Activated CD4-positive, alpha-beta T cell treated with anti-CD3 and anti-CD28 coated beads for 36 hours (primary cell): ENCODE measurements at regions not wholly inside any gene's neighbourhood (a gene's known extent, or its start where the extent isn't known, plus 50 kb on each side); places are given as distances from the start of the nearest gene placed in this dataset.

Source experiments
- ATAC-seq: fragments of 200-7000 bp; cut with Tn5 transposase; one replicate; pipeline ENCODE4 v1.10.0; 2021; ENCODE audit warnings: mild to moderate bottlenecking, moderate library complexity
- CTCF ChIA-PET: fragments of 350-600 bp; sonication (Branson Sonifier 250); formaldehyde crosslinking; loops from one replicate; lab custom pipeline; 2021; ENCODE audit warnings: antibody characterized with exemption; lab: Charles Lee
- POLR2A ChIA-PET: fragments of 350-600 bp; sonication (Branson Sonifier 250); formaldehyde crosslinking; loops from one replicate; lab custom pipeline; 2021; ENCODE audit warnings: antibody characterized with exemption, inconsistent platforms; lab: Charles Lee
- DNase-seq: peaks from one replicate; pipeline ENCODE4 v3.0.0-alpha.2; 2020
- H3K27ac Mint-ChIP-seq: one replicate; pipeline ENCODE4 v1.8.0; 2021; ENCODE audit warnings: mixed read lengths
- H3K27me3 Mint-ChIP-seq: one replicate; pipeline ENCODE4 v1.8.0; 2021; ENCODE audit warnings: mixed read lengths
- H3K36me3 Mint-ChIP-seq: one replicate; pipeline ENCODE4 v1.8.0; 2021; ENCODE audit warnings: low read depth, mixed read lengths
- H3K4me1 Mint-ChIP-seq: one replicate; pipeline ENCODE4 v1.8.0; 2021; ENCODE audit warnings: mixed read lengths
- H3K4me3 Mint-ChIP-seq: one replicate; pipeline ENCODE4 v1.8.0; 2021; ENCODE audit warnings: mild to moderate bottlenecking, moderate library complexity, mixed read lengths
- H3K9me3 Mint-ChIP-seq: one replicate; pipeline ENCODE4 v1.8.0; 2021; ENCODE audit warnings: low read depth, mixed read lengths
- intact Hi-C, 2 experiments: fragments of 100-400 bp; cut with DNase I in 1 of 2; cut with micrococcal nuclease in 1 of 2; formaldehyde crosslinking; loops; one replicate each; pipeline versions ENCODE4 v1.14.2 to v1.15.1; 2022 to 2024; cut with DNase I, micrococcal nuclease

DNA sequence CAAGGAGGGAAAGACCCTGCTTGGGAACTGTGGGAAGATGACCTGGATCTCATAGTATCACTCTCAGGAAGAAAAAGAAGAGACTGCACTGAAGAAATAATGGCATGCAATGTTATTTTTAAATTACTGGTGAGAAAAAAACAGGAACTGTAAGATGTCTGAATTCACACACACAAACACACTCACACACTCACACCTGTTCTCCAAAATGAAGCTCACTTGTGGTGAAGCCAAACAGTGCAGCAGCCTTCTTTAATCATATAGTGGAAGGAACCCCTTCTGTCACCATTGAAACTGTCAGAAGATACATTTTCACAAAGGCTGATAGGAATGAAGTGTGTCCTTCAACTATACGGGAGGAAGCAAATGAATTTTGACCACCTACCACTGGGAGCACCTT lies 156.5 kb upstream of the GHITM start:
- H3K27ac Mint-ChIP-seq: no peak overlapping the region
- no peaks in the 10 kb centered on the region for H3K4me1 Mint-ChIP-seq
- H3K4me3 Mint-ChIP-seq: no peak overlapping the region
- DNase-seq: no peak
- CTCF ChIA-PET: no interaction called here
- intact Hi-C loops: no loop called here
- no peaks in the 10 kb centered on the region for H3K9me3 Mint-ChIP-seq
- no peaks in the 10 kb centered on the region for H3K36me3 Mint-ChIP-seq
- no peak for ATAC-seq
- H3K27me3 Mint-ChIP-seq: no peaks in the 10 kb centered on the region
- POLR2A ChIA-PET: no interaction called here

DNA sequence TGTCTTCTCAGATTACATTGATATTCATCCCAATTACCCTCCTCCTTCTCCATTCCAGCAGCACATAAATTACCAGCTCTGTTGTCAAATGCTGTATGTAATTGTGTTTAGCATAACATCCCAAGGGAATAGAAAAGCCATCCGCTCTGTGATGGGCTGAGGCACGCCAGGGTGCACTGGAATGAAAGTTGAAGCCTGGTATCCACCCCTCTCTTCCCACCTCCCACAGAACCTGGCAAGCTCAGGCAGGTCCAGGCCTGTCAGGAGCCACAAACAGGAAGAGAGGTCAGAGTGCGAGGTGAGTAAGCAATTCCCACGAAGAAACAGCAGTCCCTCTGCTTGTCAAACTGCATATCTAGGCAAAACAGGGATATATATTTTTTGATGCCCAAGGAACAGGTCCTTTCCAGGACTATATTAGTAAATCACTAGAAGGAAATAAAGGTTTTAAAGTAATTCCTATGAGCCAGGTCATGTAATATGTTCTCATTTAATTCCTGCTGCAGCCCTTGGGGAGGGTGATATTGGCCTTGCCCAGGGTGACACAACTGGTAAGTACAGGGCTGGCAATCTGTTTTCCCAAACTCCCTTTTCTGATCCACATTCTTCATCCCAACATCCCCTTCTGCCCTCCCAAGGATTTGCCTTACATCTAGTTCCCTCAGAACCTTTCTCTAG lies 155.6 kb upstream of the GHITM start:
- POLR2A ChIA-PET: no interaction called here
- Mint-ChIP-seq H3K27me3 (no peaks in the 10 kb centered on the region), H3K36me3 (no peaks in the 10 kb centered on the region), H3K4me3 (no peak overlapping the region), H3K27ac (no peak overlapping the region), H3K9me3 (no peaks in the 10 kb centered on the region), H3K4me1 (no peaks in the 10 kb centered on the region)
- CTCF ChIA-PET: no interaction called here
- ATAC-seq (no peak), DNase-seq (no peak)
- intact Hi-C loops: no loop called here

- POLR2A ChIA-PET: no interaction called here
- intact Hi-C loops: no loop called here
Measured at GRCh38 chr10:83984256-83984640, 155.1 kb upstream of the GHITM start.

DNA sequence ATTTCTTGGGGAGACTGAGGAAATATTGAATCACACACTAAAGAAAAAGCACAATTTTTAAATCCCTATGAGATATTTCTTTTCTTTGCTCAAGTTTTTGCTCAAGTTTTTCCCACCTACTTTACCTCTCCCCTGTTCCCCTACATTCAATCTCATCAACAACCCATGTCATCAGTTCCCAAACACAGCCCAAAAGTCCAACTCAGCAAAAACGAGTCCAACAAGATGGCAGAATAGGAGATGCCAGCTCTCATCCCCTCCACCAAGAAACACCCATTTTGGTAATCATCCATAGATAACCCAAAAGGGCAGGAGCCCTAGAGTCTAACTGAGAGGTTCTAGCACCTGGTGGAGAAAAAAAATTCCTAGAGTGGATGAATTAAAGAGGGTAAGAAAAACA lies 152.5 kb upstream of the GHITM start:
- H3K4me1 Mint-ChIP-seq: no peaks in the 10 kb centered on the region
- DNase-seq: no peak
- H3K4me3 Mint-ChIP-seq: no peak overlapping the region

More at GRCh38 chr10:83984256-83984640, 155.1 kb upstream of the GHITM start:
- no peak for ATAC-seq
- DNase-seq: no peak
- H3K4me3 Mint-ChIP-seq: no peak overlapping the region
- H3K36me3 Mint-ChIP-seq: no peaks in the 10 kb centered on the region
- no peaks in the 10 kb centered on the region for H3K27me3 Mint-ChIP-seq
- H3K9me3 Mint-ChIP-seq: no peaks in the 10 kb centered on the region
- no peaks in the 10 kb centered on the region for H3K4me1 Mint-ChIP-seq
- H3K27ac Mint-ChIP-seq: no peak overlapping the region
- CTCF ChIA-PET: no interaction called here

DNA sequence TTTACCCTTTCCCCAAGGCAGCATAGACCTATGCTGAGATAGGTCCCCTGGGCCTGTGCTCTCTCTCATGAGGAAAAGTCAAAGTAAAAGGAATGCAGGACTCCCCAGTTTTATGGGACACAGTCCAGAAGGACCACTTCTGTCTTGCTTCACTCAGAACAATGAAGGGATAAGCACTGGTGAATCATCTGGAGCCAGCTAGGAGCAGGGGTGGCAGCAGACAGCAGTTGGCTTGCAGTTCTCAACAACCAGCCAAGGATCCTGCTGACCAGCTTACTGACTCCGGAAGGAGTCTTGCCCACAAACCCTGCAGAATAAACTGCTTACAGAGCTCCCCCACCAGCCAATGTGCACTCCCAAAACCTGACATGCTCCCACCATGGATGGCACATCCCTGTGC lies 152.1 kb upstream of the GHITM start:
- CTCF ChIA-PET: no interaction called here
- no peaks in the 10 kb centered on the region for H3K9me3 Mint-ChIP-seq

More for the DNA sequence above, 152.5 kb upstream of the GHITM start:
- ChIA-PET CTCF (no interaction called here), POLR2A (no interaction called here)
- Mint-ChIP-seq H3K36me3 (no peaks in the 10 kb centered on the region), H3K27ac (no peak overlapping the region), H3K9me3 (no peaks in the 10 kb centered on the region), H3K27me3 (no peaks in the 10 kb centered on the region)
- no peak for ATAC-seq
- intact Hi-C loops: no loop called here

GRCh38 chr10:83988435-83988834 lies 150.9 kb upstream of the GHITM start:
- Mint-ChIP-seq H3K9me3 (no peaks in the 10 kb centered on the region), H3K27ac (no peak overlapping the region), H3K4me1 (no peaks in the 10 kb centered on the region), H3K36me3 (no peaks in the 10 kb centered on the region), H3K4me3 (no peak overlapping the region), H3K27me3 (no peaks in the 10 kb centered on the region)
- DNase-seq (no peak), ATAC-seq (no peak)
- CTCF ChIA-PET: interaction anchor here (0.8 kb wide), 1 partner anchor 88 kb away, joined by 3 read pairs; no protein-coding TSS in a partner anchor
- intact Hi-C loops: no loop called here
- POLR2A ChIA-PET: no interaction called here

More for the DNA sequence above, 152.1 kb upstream of the GHITM start:
- ATAC-seq: no peak
- Mint-ChIP-seq H3K36me3 (no peaks in the 10 kb centered on the region), H3K27ac (no peak overlapping the region), H3K4me3 (no peak overlapping the region), H3K4me1 (no peaks in the 10 kb centered on the region), H3K27me3 (no peaks in the 10 kb centered on the region)
- intact Hi-C loops: no loop called here
- no peak for DNase-seq
- POLR2A ChIA-PET: no interaction called here

DNA sequence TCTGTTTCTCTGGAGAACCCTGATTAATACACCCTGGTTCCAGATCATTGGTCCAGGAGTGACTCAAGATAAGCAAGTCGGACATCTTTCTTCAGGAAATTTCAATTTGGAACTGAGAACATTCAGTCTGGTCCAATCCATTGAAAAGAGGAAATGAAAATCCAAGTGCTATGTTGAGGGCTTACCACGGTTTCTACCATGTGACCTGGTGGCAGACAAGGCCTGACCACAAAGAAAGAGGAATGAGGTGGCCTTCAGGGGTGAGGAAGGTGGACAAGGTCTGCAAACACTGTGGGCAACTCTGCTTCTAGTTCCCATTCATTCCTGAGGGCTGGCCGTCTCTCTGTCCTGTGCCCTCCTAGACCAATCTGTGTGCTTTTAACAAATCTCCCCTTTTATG lies 149.2 kb upstream of the GHITM start:
- H3K27me3 Mint-ChIP-seq: no peaks in the 10 kb centered on the region
- no peaks in the 10 kb centered on the region for H3K9me3 Mint-ChIP-seq
- no peak overlapping the region for H3K27ac Mint-ChIP-seq
- DNase-seq (no peak), ATAC-seq (no peak)
- ChIA-PET CTCF (no interaction called here), POLR2A (no interaction called here)
- no peak overlapping the region for H3K4me3 Mint-ChIP-seq
- no peaks in the 10 kb centered on the region for H3K36me3 Mint-ChIP-seq
- intact Hi-C loops: no loop called here
- H3K4me1 Mint-ChIP-seq: no peaks in the 10 kb centered on the region

- Mint-ChIP-seq H3K4me3 (no peak overlapping the region), H3K9me3 (no peaks in the 10 kb centered on the region), H3K27ac (no peak overlapping the region), H3K36me3 (no peaks in the 10 kb centered on the region), H3K27me3 (no peaks in the 10 kb centered on the region), H3K4me1 (no peaks in the 10 kb centered on the region)
- ChIA-PET CTCF (no interaction called here), POLR2A (no interaction called here)
- peak; percentile 49 for DNase-seq
- peak; percentile 42 for ATAC-seq
- intact Hi-C loops: no loop called here
Measured at GRCh38 chr10:83991986-83992753, 147.1 kb upstream of the GHITM start.

DNA sequence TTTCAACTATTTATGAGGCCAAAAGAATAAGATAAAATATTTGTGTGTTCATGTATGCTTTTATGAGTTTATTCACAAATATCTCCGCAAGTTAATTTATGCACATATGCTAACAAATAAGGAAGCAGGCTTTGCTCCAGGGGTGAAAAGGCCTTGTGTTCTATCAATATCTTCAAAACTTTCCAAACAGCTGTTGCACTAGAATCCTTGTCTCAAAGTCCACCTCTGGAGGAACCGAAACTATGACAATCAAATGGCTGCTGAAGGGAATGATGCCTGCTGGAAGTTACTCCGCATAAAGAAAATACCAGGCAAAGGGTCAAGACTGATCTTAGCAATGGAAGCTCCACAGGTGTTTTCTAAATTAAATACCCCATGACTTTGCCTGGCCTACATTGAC lies 145.0 kb upstream of the GHITM start:
- Mint-ChIP-seq H3K4me1 (no peaks in the 10 kb centered on the region), H3K9me3 (no peaks in the 10 kb centered on the region), H3K36me3 (no peaks in the 10 kb centered on the region), H3K27me3 (no peaks in the 10 kb centered on the region), H3K4me3 (no peak overlapping the region), H3K27ac (no peak overlapping the region)
- DNase-seq (no peak), ATAC-seq (no peak)
- ChIA-PET CTCF (no interaction called here), POLR2A (no interaction called here)
- intact Hi-C loops: no loop called here

- no peak overlapping the region for H3K4me3 Mint-ChIP-seq
- intact Hi-C loops: no loop called here
- no peaks in the 10 kb centered on the region for H3K36me3 Mint-ChIP-seq
- peaks cover 2% of the 10 kb centered on the region for H3K27me3 Mint-ChIP-seq
- no peaks in the 10 kb centered on the region for H3K4me1 Mint-ChIP-seq
- ChIA-PET POLR2A (no interaction called here), CTCF (interaction anchor here (0.9 to 1.3 kb wide), 2 partner anchors 15 to 51 kb away, joined by 3 read pairs; no protein-coding TSS in a partner anchor)
- no peak overlapping the region for H3K27ac Mint-ChIP-seq
- no peaks in the 10 kb centered on the region for H3K9me3 Mint-ChIP-seq
- ATAC-seq (peak; percentile 26), DNase-seq (no peak)
Measured at GRCh38 chr10:83995738-83996331, 143.5 kb upstream of the GHITM start.

DNA sequence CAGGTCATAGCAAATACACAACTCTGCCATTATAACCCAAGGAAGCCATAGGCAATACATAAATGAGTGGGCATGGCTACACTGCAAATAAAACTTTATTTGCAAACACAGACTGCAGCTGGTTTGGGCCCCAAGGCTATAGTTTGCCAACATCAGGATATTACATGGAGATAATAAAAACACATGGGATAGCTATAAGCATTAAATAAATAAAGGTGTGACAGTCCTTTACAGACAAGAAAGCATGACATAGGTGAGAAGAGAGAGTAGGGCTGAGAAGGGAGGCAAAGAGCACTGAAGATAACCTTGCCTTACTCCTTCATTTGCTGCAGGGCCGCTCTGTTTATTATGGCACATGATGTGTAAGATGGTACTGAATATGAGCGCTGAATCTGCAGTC lies 135.1 kb upstream of the GHITM start:
- DNase-seq (no peak), ATAC-seq (no peak)
- Mint-ChIP-seq H3K4me1 (no peaks in the 10 kb centered on the region), H3K27ac (no peak overlapping the region), H3K36me3 (no peaks in the 10 kb centered on the region), H3K4me3 (no peak overlapping the region), H3K9me3 (no peaks in the 10 kb centered on the region), H3K27me3 (peaks cover 9% of the 10 kb centered on the region)
- intact Hi-C loops: no loop called here
- ChIA-PET POLR2A (no interaction called here), CTCF (interaction anchor here (0.6 kb wide), 1 partner anchor 47 kb away, joined by 4 read pairs; no protein-coding TSS in a partner anchor)

DNA sequence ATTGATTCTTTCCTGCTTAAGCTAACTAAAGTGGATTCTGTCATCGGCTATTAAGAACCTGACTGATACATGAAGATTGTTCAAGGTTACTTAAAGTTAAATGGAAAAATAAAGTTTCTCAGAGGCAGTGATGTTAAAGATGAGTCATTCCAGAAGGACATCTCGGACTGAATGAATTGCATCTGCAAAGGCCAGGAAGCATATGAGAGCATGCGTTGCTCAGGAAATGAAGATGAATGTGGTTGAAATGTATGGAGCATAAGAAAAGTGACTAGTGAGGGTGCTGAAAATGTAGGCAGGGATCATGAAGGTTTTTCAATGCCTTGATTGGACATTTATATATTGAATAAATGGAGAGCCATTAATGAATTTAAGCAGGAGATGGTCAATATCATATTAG lies 133.9 kb upstream of the GHITM start:
- intact Hi-C loops: no loop called here
- no peak for DNase-seq
- no peak for ATAC-seq
- Mint-ChIP-seq H3K27ac (no peak overlapping the region), H3K27me3 (peaks cover 9% of the 10 kb centered on the region), H3K9me3 (no peaks in the 10 kb centered on the region), H3K4me1 (no peaks in the 10 kb centered on the region), H3K4me3 (no peak overlapping the region), H3K36me3 (no peaks in the 10 kb centered on the region)
- ChIA-PET CTCF (no interaction called here), POLR2A (no interaction called here)
